ENCODE measurements at regions not wholly inside any gene's neighbourhood (a gene's known extent, or its start where the extent isn't known, plus 50 kb on each side); places are given as distances from the start of the nearest gene placed in this dataset.
"Not testable (repeated sequence)": the region's sequence is repeated elsewhere in the genome, so short reads cannot be mapped to it uniquely, and the experiment has no call there.

DNA sequence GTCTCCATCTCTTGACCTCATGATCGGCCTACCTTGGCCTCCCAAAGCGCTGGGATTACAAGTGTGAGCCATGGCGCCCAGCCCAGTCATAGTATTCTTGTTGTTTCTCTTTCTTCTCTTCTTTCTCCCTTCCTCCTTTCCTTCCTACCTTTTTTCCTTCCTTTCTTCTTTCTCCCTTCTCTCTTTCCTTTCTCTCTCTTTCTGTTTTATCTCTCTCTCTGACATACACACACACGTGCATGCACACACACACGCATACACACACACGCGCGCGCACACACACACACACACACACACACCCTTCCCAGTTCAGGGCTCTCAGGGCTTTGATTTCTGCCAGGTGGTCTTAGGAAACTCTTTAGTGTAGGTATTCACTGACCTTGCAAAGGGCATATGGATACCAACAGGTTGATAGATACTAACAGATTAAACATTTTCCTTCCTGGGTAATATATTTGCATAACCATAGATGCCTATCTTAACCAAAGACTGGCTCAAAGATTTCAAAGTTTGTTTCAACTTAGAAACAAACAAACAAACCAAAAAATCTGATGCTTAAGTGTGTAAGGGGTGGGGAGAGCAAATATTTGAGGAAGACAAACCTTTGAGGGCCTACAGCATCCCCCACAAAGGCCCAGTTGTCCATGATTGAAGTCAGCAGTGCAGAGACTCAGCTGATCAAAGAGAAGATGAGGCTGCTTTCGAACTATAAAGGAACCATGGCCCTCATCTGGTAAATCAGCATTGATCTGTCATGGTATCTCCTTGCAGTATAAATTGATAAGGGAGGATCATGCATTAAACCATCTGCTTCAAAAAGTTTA lies 288.2 kb upstream of the SEMA6A start:
- DNase-seq = no peak

DNA sequence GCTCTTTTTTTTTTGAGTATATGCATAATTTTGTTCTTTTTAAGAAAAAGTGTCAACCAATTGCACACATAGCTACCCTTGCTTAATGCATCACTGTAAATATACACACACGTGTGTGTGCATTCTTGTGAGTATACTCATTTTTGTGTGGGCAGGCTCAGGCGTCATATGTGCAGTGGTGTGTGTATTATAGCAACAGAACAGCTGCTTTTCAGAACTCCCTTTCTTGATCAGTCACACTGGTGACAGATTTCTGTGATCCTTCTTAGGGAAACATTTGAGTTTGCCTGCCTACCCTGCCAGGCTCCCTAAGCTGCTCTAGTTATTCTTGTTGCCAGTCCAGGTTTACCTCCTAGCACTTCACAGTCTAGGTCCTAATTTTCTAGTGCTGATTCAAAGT lies 287.0 kb upstream of the SEMA6A start:
- DNase-seq = no peak

- DNase-seq = no peak
These were observed 286.5 kb upstream of the SEMA6A start for GRCh38 chr5:116861097-116861496.

GRCh38 chr5:116859666-116860320 lies 285.2 kb upstream of the SEMA6A start:
- no peak for DNase-seq

DNA sequence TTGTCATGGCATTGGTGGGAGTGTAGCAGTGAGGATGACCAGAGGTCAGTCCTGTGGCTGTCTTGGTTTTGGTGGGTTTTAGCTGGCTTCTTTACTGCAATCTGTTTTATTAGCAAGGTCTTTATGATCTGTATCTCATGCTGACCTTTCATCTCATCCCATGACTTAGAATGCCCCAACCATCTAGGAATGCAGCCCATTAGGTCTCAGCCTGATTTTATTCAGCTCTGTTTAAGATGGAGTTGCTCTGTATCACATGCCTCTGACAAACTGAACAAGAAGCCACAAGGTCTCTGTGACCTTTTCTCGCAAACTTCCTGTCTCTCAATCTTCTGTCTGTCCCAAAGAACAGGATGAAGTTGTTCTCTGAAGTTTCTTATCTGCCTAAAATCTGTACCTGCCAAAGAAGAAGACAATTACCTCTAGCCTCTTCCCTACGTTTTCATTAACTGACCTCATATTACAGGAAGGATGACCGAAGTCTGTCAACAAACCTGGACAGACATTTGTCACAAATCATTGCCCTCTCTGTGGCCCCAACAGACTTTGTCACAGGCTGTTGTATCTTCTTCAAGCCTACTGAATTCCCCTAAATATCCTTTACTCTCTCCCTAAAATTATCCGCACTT lies 284.2 kb upstream of the SEMA6A start:
- no peak for DNase-seq

- DNase-seq = not testable (repeated sequence)
These were observed 283.4 kb upstream of the SEMA6A start for GRCh38 chr5:116858020-116858419.

GRCh38 chr5:116856271-116856670 lies 281.6 kb upstream of the SEMA6A start:
- no peak for DNase-seq

DNA sequence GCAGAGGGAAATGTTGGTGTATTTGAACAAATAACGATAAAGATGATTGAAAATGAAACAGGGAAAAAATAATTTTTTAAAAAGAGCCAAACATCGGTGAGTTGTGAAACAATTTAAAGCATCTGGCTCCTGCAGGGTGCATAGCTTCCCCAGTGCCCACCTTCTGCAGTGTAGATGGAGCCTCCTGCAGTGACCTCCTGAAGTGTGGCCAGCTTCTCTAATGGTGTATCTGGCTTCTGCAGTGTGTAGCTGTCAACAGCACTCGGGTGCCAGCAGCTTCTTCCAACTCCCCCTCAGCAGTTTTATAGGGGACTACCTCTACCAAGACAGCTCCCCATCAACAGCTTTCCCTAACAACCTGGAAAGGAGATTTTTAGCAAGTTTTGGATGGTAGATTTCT lies 279.4 kb upstream of the SEMA6A start:
- no peak for DNase-seq

GRCh38 chr5:116848954-116849581 lies 274.4 kb upstream of the SEMA6A start:
- no peak for DNase-seq

DNA sequence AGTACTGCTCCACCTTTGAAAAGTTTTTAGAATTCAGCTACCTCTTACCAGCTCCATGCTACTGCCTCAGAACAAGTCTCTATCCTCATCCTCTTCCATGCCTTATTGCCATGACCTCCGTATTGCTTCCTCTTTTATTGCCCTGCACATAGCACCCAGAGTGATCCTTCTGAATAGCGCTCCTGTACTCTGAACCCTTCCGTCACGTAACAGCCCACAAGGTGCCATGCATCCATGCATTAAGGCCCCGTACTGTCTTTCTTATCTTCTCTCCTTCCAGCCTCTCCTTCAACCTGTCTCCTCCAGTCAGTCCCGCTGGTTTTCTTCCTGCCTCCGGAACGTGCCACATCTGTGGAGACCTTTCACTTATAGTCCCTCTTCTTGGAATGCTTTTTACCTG lies 273.3 kb upstream of the SEMA6A start:
- no peak for DNase-seq

GRCh38 chr5:116844015-116844414 lies 269.4 kb upstream of the SEMA6A start:
- no peak for DNase-seq

GRCh38 chr5:116842514-116842961 lies 267.9 kb upstream of the SEMA6A start:
- DNase-seq = no peak

DNA sequence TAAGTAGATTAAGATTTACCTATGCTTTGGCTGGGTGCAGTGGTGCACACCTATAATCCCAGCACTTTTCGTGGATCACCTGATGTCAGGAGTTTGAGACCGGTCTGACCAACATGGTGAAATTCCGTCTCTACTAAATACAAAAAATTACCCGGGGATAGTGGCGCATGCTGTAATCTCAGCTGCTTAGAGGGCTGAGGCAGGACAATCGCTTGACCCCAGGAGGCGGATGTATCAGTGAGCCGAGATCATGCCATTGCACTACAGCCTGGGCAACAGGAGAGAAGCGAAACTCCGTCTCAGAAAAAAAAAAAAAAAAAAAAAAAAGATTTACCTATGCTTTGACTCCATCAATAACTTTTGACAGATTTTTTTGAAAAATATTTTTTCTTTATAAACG lies 267.1 kb upstream of the SEMA6A start:
- DNase-seq = no peak

DNA sequence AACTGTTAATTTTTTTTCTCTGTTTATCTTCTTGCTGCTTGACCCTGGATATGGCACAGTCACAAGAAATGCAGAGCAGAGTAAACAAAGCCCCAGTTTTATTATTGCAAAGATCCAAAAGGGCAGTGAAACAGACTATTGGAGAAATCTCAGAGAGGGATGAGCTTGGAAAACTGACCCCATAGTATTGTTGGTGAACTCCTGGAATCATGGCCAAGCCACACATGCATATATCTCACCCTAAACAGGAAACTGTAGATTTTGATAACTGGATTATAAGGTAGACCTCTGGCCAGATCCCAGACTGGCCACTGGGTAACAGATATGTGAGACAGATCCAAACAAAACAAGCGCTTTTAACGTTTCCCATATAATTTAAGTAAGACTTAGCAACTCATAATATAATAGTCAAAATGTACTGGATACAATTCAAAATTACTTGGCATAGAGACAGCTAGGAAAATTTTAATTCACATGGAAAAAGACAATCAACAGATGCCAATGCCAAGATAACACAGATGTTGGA lies 263.5 kb upstream of the SEMA6A start:
- DNase-seq = no peak

GRCh38 chr5:116834796-116835515 lies 260.3 kb upstream of the SEMA6A start:
- no peak for DNase-seq

DNA sequence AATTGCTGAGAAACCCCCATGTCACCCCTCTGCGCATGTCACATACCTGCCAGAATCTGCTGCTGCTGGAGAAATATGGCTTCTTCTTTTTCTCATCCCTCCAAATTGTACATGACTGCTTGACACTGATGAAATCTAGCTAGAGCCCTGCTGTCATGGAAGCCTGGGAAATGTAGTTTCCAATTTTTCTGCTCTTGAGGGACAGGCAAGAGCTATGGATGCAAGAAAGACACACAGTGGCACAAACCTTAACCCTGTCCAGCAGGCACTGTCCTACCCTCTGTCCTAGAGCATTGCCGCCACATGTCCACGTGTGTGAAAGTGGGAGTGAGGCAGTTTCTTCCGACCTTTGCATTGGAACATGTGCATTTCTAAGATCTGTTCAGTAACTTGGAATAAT lies 255.5 kb upstream of the SEMA6A start:
- DNase-seq = no peak

DNA sequence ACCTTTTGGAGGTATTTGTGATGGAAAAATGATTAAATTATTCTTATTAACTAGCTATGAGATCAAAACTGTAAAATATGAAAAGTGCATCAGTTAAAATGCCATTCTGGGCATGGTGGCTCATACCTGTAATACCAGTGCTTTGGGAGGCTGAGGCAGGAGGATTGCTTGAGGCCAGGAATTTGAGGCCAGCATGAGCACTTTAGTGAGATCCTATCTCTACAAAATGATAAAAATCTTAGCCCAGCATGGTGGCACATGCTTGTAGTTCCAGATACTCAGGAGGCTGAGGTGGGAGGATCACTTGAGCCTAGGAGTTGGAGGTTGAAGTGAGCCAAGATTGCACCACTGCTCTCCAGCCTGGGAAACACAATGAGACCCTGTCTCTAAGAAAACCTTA lies 252.5 kb upstream of the SEMA6A start:
- DNase-seq = no peak

DNA sequence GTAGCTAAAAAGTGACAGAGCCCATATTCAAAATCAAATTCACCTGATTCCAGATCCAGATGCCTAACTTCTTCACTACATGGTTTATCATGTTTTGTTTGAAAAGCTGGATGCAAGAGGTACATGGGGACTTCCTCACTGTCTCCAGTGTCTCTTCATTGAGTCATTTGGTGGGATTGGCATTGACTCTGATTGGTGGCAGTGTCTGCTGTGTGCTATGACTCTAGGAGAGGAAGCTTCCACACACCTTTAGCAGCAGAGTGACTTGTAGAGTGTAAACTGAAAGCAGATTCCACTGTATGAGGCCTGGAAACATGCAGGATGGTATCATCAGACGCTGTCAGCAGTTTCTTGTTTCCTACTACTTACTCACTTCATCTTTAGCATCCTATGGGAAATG lies 250.9 kb upstream of the SEMA6A start:
- no peak for DNase-seq

- no peak for DNase-seq
These were observed 250.3 kb upstream of the SEMA6A start for GRCh38 chr5:116824751-116825438.

DNA sequence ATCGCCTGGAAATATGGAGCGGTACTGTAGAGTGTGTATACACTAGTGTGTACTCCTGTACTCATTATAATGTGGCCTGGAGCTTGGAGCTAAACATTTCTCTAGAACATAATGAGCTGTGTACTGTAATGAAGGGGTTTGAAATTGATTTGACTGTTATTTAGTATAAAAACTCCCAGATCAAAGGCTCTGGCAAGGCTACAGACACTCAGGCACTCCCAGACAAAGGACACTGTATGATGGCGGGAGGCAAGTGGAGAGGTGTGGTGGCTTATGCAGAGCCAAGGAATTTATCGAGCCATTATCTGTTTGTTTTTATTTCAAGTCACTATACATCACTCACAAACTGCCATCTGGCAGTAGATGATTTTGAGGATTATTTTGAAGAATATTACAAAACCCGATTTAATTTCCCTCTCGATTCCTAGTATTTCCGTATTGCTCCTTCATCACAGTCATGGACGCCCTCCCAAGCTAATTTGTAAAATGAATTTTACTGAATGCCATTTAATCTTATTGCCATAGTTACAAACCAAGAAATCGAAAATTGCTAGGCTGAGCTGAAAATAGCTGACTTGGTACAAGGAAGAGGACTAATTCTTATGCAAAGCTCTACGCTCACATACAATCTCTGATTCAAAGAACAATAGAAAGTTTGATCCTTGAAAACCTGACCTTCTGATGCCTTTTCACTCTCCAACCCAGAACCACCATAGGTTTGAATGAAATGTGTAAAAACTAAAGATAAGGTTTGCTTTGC lies 240.2 kb upstream of the SEMA6A start:
- DNase-seq = peak in 1 of 3 experiments; percentile 38

DNA sequence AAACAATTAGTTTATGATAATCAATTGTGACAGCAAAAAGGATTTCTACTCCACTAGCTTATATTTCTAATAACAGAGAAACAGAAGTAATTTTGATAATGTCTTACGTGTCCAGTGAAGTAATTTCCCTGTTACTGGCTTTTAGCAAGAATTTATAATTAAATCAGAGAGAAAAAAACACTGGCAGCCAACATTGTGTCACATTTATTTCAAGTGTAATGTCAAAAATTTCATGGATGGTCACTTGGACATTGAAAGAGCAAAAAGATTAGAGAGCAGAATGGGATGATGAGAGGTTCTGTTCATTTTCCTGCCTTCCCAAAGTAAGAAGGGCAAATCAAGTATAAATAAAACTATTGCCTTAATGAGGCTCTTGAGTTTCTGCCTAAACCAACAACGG lies 239.3 kb upstream of the SEMA6A start:
- DNase-seq = no peak

Data from NCI-H1417 (cell line).